T-helper 2 cell (primary cell): ENCODE measurements at regions not wholly inside any gene's neighbourhood (a gene's known extent, or its start where the extent isn't known, plus 50 kb on each side); places are given as distances from the start of the nearest gene placed in this dataset.

Experiments used
- DNase-seq, 5 experiments: peaks; one replicate each; pipeline versions ENCODE4 v3.0.0 to v3.0.0-alpha.2; 2012 to 2022

GRCh38 chrX:121102101-121102500 lies 54.7 kb downstream of the GLUD2 start:
- no peak for DNase-seq

GRCh38 chrX:121103381-121103780 lies 56.0 kb downstream of the GLUD2 start:
- no peak for DNase-seq

GRCh38 chrX:121106484-121107235 lies 59.2 kb downstream of the GLUD2 start:
- DNase-seq, result no peak

DNA sequence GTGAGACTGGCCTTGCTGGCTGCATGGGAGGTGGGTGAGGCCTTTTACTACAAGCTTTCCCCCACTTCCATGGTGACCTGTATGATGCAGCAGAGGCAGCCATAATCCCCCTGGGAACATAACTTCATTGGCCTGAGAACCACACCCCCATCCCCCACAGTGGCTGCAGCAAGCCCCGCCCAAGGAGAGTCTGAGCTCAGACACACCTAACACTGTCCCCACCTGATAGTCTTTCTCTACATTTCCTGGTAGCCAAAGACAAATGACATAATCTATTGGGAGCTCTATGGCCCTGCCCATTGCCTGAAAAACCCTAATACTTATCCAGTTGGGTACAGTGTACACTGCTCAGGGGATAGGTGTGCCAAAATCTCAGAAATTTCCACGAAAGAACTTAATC lies 62.6 kb downstream of the GLUD2 start:
- DNase-seq, result no peak

GRCh38 chrX:121110536-121110935 lies 63.1 kb downstream of the GLUD2 start:
- no peak for DNase-seq

DNA sequence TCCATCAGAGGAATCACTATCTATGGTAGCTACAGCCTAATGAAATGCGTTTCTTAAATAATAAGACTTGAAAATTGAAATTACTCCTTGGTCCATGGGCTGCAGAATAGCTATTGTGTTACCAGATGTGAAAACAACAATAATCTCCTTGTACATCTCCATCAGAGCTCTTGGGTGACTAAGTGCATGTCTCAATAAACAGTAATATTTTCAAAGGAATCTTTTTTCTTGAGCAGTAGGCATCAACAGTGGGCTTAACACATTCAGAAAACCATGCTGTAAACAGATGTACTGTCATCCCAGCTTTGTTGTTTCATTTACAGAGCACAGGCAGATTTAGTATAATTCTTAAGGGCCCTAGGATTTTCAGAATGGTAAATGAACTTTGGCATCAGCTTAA lies 67.3 kb downstream of the GLUD2 start:
- DNase-seq, result no peak

- DNase-seq, result no peak
Measured at GRCh38 chrX:121120690-121121605, 73.5 kb downstream of the GLUD2 start.

DNA sequence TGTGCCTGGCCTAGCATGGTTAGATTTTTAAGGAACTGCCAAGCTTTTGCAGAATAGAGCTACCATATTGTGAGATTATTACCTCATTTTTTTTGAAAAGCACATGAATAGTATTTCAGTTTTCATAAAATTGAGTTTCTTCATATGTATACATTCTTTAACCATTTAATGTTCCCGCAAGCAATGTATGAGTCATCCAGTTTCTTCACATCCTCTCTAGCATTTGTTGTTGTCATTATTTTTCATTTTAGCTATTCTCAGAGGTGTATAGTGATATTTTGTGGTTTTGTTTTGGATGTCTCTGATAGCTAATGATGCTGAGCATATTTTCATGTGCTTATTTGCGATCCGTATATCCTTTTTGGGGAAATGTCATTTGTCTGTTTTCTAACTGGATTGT lies 74.9 kb downstream of the GLUD2 start:
- peak in 1 of 5 experiments; percentile 9 for DNase-seq

- no peak for DNase-seq
Measured at GRCh38 chrX:121128925-121129877, 81.8 kb downstream of the GLUD2 start.

DNA sequence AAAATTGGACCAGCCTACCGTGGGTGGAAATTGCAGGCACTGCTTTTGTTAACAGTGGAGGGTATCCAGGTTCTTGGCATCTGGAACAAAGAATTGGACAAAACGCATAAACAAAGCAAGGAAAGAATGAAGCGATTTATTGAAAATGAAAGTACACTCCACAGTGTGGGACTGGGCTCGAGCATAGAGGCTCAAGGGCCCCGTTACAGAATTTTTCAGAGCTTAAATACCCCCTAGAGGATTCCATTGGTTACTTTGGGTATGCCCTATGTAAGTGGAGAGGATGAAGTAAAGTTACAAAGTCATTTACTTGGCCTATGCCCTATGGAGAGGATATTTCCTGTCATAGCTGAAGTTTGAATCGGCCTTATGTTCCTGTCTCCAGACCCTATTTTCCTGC lies 85.3 kb downstream of the GLUD2 start:
- DNase-seq, result no peak

DNA sequence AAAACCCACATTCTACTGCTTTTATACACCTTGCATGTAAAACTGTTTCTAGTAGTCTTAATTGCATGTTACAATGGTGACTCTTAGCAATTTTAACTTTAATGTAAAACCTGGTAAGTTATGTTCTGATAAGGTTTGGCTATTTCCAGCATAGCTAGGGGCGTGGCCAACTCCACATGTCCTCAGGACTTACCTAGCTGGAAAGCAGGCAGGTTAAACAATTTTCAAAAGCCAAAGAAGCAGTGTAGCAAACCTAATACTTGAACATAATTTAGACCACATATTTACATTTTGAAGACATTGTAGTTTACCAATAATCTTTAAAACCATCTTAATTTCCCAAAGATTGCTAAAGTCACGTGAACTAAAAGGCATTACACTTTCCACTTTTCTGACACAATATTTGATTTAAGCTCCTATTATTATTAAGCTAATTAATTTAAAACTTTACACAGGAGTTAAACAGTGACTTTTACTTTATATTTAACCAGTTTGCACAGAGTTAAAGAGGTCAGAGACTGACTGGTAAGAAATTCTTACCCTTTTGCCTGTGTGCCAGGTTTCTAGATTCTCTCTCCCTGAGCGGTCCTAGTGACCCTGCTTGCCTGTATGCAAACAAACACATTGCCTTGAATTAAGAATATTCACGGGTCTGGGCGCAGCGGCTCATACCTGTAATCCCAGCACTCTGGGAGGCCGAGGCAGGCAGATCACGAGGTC lies 88.2 kb downstream of the GLUD2 start:
- DNase-seq, result no peak

GRCh38 chrX:121146059-121146628 lies 98.7 kb downstream of the GLUD2 start:
- no peak for DNase-seq

DNA sequence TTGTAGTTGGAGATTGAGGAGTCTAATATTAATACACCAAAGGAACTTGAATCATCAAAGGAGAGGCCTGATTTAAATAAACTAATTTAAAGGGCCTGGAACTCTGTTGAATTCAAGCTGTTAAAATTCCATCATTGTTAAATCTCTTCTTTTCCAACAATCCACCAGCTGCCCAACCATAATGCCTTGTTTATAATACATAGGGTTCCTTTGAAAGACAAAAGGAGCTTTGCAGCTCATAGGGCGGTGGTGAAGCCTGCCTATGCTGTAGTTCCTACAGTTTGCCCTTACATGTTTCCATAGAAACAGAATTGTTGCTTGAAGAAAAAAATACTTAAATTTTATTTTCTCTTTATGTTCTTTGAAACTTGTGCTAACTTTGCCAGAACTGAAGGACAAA lies 102.8 kb downstream of the GLUD2 start:
- DNase-seq, result no peak

GRCh38 chrX:121151293-121151692 lies 103.9 kb downstream of the GLUD2 start:
- DNase-seq, result no peak

GRCh38 chrX:121154858-121155404 lies 107.5 kb downstream of the GLUD2 start:
- no peak for DNase-seq

DNA sequence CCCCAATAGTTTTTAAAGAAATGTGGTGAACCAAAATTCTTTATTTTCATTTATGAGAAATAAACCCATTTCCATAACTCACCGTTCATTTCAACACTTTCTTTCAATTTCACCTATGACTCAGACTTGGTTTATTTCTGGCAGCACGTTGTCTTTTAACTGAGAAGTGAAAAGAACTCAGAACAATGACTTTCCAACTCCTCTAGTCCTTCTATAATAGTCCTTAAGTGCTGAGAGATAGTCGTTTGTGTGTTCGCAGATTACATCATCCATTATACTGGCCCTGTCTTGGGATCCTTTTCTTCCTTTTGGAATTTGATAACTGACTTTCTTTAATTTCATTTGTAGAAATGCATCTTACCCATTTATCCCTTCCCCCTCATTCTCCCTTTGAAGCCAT lies 113.6 kb downstream of the GLUD2 start:
- peak in 1 of 5 experiments; percentile 23 for DNase-seq

- peak in 1 of 5 experiments; percentile 2 for DNase-seq
Measured at GRCh38 chrX:121161501-121161933, 114.1 kb downstream of the GLUD2 start.

DNA sequence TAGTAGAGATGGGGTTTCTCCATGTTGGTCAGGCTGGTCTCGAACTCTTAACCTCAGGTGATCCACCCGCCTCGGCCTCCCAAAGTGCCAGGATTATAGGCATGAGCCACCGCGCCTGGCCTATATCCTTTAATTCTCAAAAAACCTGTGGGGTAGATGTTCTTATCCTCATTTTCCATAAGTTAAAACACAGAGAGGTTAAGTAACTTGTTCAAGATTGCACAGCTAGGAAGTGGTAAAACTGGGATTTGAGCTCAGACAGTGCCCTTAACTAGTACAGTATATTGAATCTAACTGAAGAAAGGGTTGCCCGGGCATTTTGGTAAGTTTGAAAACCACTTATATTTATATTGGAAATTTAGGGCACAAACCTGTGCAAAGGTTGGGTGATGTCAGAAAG lies 116.0 kb downstream of the GLUD2 start:
- DNase-seq, result no peak

- no peak for DNase-seq
Measured at GRCh38 chrX:121165930-121166359, 118.5 kb downstream of the GLUD2 start.

DNA sequence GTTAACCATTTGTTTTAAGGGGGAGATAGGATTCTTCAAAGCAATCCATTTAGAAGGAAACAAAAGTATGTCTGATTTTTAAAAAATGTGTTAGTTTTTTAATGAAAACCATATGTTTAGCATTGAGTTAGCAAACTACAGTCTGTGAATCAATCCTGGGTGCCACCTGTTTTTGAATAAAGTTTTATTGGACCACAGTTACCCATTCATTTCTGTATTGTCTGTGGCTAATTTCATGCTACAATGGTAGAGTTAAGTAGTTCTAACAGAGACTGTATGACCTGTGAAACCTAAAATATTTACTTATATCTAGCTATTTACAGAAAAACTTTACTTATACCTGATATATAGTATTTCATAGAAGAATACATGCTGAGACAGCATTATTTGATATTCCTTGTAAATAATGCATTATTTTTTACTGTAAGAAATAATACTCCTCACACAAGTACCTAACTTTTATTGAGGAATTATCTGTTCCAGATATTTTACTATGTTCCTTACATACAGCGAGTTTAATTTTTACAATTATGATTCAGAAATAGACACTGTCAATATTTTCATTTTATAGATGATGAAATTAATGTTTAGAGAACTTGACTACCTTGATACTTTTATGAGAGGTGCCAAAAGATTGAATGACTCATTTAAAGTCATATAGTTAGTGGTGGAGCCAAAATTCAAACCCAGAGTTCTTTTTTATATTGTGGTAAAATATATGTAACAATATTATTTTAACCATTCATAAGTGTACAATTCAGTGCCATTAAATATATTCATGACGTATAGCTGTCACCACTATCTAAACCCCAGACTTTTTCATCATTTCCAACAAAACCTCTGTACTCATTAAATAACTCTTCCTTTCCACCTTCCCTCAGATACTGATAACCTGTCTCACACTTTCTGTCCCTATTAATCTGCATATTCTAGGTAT lies 122.0 kb downstream of the GLUD2 start:
- DNase-seq, result no peak
